GM12892 (cell line): ENCODE measurements at regions not wholly inside any gene's neighbourhood (a gene's known extent, or its start where the extent isn't known, plus 50 kb on each side); places are given as distances from the start of the nearest gene placed in this dataset.

ENCODE experiments used
- DNase-seq: peaks from one replicate; pipeline ENCODE4 v3.0.0; 2011; ENCODE audit not compliant: insufficient read length
- FAIRE-seq: peaks from 2 replicates; lab custom pipeline; 2011; peaks lifted over from hg19 to GRCh38; lab: Jason Lieb, UNC
- POLR2A ChIP-seq: IDR thresholded peaks from 2 replicates; pipeline ENCODE4 v1.6.1; 2011; ENCODE audit warnings: low read depth, low read length, control low read depth
- POLR2AphosphoS5 ChIP-seq: IDR thresholded peaks from 2 replicates; pipeline ENCODE4 v1.6.1; 2011; ENCODE audit warnings: low read depth, low read length, control low read depth
- TAF1 ChIP-seq: IDR thresholded peaks from 2 replicates; pipeline ENCODE4 v1.6.1; 2011; ENCODE audit warnings: low read depth, mild to moderate bottlenecking, control low read depth, low read length, borderline replicate concordance

DNA sequence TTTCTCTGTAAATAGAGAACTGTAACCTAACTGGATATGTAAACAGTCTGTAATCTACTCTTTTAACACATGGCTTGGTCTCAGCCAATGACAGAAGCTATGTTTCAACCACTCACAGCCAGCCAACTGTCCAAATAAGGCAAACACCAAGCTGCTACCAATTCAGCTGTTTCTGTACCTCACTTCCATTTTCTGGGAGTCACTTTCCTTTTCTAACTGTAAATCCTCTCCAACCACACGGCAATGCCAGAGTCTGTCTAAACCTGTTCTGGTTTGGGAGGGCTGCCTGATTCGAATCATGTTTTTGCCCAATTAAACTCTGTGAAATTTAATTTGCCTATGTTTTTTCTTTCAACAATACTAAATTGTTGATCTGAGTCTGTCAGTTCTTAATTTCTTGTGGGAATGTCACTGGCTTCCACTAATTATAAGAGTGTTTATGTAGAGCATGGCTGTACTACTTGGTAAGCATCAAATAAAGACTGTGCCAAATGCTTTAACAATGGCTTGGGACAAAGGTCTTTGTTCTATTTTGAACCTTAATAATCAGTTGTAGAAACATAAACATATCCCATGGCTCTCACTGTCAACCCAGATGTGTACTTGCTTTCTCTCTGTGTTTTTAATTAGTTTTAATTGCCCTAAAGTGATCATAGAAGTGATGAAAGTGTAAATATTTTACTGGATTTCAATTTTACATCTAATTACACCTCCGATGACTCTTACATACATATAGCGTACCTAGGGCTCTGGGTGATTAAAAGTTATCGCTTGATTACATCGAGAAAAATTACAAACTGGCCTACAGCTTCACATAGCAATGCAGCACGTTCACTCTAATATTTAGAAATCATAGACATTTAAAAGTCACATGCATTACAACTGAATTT, 1144.6 kb upstream of the TMPRSS15 start:
- DNase-seq: no peak
- no peak for FAIRE-seq
- TF ChIP-seq TAF1 (no peak), POLR2A (no peak)

DNA sequence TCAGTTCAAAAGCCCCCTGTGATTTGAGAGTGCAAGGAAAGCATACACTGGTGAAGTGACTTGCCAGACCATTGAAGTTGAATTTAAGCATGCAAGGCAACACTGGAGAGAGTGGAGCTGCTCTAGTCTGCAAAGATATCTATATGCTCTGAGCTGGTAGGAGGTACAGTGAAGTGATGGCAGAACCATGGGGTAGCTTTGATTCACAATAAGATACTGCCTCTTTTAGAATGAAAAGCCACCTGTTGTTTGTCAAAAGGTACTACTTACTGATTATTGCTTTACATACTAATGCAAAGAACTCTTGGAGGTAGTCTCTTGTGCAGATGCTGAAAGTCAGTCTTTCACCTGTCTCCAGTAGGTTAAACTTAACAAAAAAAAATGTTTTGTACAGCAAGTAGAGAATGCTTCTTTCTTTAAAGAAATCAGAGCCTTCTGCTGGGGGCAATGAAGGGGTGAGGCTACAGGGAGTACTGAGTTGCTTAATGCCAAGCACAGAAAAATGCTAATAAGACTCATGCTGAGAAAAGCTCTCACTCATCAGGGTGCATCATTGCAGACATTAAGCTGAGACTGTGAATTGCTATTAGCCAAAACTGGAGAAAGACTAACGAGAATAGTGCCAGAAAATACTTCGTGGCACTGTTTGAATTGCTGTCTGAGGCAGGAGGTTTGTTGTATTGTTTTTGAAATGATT, 1150.5 kb upstream of the TMPRSS15 start:
- DNase-seq: no peak
- TF ChIP-seq TAF1: no peak
- FAIRE-seq: no peak

DNA sequence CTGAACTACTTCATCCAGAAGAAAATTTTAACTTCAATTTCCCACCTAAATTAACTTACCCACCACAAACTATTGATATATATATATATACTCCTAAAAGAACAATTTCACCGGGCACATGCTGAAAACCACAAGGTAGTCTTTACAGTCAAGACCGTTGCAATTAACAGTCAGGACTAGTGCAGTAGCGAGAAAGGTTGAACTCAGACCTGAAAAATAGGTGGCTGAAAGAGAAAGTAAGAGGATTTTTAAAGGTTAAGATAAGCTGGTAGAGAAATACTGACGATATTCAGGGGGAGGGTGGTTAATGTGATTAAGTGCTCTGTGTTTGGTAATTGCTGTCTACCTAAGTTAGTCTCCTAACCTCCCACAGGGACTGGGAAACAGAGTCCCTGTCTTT, 1153.5 kb upstream of the TMPRSS15 start:
- DNase-seq (no peak), FAIRE-seq (no peak)
- TF ChIP-seq POLR2A (no peak), TAF1 (no peak), POLR2AphosphoS5 (no peak)

DNA sequence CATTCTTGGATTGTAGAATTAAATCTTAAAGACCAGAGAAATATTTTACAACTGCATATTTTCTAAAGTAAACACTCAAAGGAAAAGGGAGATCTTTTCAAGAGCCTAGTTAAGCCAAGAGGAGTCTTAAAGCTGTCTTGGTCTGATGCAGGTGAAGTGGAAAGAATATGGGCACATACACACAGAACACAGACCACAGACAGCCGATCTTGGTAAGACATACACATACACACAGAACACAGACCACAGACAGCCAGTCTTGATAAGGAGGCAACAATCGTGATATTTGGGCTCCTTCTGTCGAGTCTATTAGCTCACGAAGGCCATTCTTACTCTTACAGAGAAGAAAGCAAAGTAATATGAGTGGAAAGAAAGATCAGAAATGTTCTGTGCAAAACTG, 1153.9 kb upstream of the TMPRSS15 start:
- DNase-seq (no peak), FAIRE-seq (no peak)
- TF ChIP-seq POLR2AphosphoS5 (no peak), POLR2A (no peak), TAF1 (no peak)

DNA sequence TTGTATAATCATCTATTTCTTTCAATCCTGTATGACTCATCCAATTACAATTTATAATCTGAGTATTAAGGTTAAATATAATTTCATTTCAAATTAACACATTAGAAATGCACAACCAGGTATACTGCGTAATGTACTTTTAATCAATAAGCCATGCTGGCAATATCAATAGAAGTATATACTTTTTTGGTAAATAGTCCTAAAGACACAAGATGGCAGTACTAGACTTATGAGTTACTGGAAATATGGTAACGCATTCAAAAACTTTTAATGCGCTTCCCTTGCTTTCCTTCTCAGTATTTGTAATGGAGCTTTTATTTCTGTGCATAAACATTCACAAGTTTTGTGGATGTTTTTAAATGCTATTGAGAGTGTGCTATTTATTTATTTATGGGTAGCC, 1162.0 kb upstream of the TMPRSS15 start:
- FAIRE-seq (no peak), DNase-seq (no peak)
- TF ChIP-seq POLR2A (no peak), POLR2AphosphoS5 (no peak), TAF1 (no peak)

DNA sequence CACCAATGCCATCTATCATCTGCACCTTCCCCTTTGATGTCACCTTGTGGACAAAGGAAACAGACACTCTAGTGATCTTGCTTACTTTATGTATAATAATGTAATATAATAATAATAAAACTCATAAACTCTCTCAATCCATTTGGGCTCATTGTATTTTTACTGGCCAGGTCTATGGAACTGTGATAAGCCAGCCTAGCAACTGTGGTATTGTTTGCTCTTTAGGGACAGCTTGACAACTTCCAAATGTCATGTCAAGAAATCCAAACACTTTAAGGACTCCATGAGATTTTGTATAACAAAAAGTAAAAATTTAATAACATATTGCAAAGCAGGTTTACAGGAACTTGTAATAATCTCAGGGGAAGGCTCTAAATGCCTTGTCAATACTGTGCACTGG, 1163.4 kb upstream of the TMPRSS15 start:
- no peak for TF ChIP-seq POLR2AphosphoS5
- no peak for TF ChIP-seq TAF1
- no peak for TF ChIP-seq POLR2A
- DNase-seq (no peak), FAIRE-seq (no peak)

DNA sequence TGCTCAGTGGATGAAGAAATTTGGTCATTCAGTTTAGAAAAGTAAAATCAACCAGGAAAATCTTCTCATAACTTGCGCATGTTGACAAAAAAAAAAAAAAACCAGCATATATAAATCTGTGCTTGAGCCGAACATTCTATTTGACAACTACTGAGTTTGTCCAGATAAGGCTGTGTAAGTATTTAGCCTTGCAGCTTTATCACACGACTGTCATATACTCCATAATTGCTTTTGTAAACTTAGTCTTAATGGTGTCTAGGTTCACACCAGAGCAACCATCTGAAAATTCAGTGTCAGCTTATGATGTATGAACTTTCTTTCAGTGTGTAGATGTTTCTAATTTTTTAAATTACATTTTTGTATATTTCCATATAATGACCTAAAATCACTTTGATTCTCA, 1173.8 kb upstream of the TMPRSS15 start:
- TF ChIP-seq TAF1 (no peak), POLR2A (no peak), POLR2AphosphoS5 (no peak)

DNA sequence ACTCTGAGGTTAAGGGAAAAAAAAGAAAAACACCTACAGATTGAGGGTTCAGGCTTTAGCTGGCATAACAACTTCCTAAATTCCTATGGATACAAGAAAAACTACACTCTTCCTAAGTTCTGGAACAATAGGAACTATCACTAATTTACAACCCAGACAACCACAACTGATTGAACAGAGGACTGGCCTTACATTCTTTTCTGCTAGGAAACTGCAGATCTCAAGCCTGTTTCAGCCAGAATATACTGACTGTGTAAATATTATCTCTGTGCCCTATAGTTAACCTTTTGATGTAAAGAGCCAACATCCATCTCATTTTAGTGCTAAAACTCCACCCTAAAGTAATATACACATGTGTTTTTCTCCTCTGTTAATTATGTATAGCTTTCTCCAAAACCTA, 1186.5 kb upstream of the TMPRSS15 start:
- FAIRE-seq (no peak), DNase-seq (no peak)
- TF ChIP-seq POLR2A: no peak
- TF ChIP-seq POLR2AphosphoS5: no peak
- TF ChIP-seq TAF1: no peak

More for the DNA sequence above, 1173.8 kb upstream of the TMPRSS15 start:
- no peak for FAIRE-seq
- DNase-seq: no peak

DNA sequence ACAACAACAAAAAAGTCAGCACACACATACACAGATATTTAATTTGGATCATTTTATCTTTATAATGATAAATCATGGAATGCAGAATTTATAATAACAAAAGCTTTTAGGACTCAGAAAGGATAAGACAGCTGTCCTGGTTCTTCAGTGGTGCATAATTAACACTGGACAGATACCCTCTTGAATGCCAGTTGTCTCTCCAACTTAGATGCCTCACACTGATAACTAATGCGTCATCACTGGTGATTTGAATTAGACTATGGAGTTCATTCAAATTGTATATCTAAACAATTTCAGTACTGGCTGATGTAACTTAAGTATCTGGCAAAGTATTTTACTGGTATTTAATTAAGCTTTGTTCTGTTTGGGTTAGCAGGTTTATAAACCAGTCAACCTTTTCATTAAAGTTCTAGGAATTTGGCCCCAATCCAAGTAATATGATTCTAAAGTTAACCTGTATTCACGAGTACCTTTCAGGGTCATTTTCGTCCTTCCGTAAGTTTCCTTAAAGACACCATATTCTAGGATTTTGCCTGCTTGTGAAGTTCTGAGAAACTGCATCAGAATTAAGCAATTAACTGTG, 1199.5 kb upstream of the TMPRSS15 start:
- DNase-seq (no peak), FAIRE-seq (no peak)
- TF ChIP-seq TAF1 (no peak), POLR2AphosphoS5 (no peak), POLR2A (no peak)

DNA sequence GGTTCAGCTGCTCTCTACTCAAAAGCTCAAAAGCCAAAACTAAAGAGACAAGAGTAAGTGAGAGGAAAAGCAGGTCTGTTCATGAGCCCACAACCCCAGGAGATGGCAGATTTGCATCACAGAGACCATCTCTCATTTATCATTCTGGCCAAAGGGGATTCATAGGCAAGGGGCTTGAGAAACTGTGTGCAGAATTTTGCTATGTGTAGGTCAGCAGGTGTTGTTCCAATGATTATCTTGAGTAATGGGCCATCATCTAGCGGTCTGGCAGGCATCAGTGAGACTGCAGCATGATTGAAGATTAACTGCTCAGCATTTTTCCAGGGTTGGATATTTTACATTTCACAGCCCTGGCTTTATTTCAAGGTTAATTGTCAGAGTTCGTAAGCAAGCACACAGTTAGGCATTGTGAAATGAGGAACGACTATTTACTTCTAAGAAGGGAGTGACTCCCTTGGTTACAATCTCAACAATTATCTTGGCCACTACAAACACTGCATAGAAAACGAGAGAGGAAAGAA, 1204.6 kb upstream of the TMPRSS15 start:
- no peak for FAIRE-seq
- no peak for DNase-seq

DNA sequence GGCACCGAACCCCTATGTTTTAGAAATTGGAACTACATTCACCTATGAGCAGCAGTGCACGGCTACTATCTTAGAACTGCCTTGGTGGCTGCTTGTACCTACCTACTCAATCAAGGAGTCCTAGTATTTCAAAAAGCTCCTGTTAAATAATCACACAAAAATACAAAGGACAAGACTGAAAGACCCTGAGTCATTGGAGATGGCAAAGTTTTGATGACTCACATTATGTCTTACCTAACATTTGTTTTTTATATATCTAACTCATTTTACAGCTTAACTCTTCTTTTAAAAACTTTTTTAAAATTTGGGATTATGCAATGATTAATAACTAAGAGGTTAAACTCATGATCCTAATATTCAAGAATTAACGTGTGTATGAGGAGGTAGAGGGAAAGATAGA, 1206.0 kb upstream of the TMPRSS15 start:
- TF ChIP-seq TAF1 (no peak), POLR2A (no peak), POLR2AphosphoS5 (no peak)
- no peak for DNase-seq
- FAIRE-seq: no peak

More for the DNA sequence above, 1204.6 kb upstream of the TMPRSS15 start:
- no peak for TF ChIP-seq POLR2AphosphoS5
